Activated T-cell treated with anti-CD3 and anti-CD28 coated beads for 48 hours (primary cell): ENCODE measurements at regions not wholly inside any gene's neighbourhood (a gene's known extent, or its start where the extent isn't known, plus 50 kb on each side); places are given as distances from the start of the nearest gene placed in this dataset.

Experiments used
- DNase-seq: peaks from one replicate; pipeline ENCODE4 v3.0.0-alpha.2; 2020; ENCODE audit warnings: low read depth

GRCh38 chr10:83037653-83038052 lies 1101.7 kb upstream of the GHITM start:
- no peak for DNase-seq

GRCh38 chr10:83038631-83039030 lies 1100.7 kb upstream of the GHITM start:
- DNase-seq: no peak

GRCh38 chr10:83045731-83046130 lies 1093.6 kb upstream of the GHITM start:
- DNase-seq: no peak

DNA sequence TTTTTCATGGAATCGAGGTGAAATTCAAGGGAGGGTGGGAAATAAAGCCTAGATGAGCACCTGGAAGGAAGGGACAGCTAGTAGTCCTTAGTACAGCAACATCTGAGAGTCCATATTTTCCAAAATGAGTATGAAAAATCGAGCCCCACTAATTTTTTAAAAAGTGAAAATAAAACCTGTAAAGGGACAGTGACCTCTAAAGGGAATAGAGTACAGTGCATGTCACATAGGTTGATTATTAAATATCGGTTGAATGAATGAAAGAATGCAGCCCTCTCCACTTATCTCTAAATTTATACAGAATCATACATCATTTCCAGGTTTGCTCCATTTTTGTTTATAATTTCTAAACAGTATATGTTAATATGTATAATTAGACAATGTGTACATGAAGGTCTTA lies 1088.5 kb upstream of the GHITM start:
- DNase-seq: no peak

- DNase-seq: no peak
These were observed 1076.4 kb upstream of the GHITM start for GRCh38 chr10:83062871-83063270.

DNA sequence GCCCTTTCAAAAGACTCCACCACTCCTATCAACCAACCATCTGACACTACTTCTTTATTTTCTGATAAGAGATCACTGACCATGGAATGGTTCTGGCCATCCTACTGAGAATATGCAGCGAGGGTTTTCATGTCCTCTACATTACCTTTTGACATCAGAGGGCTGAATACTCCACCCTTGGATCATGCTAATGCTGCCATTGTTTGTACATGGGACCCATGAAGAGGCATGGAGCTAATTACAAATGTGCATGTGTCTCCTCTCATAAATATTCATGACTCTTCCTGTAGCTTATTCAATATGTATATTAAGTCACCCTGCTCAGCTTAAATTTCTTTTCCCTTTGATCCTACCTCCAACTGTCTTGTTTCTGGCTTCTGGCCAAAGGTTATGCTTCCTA lies 1065.8 kb upstream of the GHITM start:
- no peak for DNase-seq

- no peak for DNase-seq
These were observed 1064.1 kb upstream of the GHITM start for GRCh38 chr10:83075016-83075814.

- DNase-seq: no peak
These were observed 1063.4 kb upstream of the GHITM start for GRCh38 chr10:83075815-83076355.

DNA sequence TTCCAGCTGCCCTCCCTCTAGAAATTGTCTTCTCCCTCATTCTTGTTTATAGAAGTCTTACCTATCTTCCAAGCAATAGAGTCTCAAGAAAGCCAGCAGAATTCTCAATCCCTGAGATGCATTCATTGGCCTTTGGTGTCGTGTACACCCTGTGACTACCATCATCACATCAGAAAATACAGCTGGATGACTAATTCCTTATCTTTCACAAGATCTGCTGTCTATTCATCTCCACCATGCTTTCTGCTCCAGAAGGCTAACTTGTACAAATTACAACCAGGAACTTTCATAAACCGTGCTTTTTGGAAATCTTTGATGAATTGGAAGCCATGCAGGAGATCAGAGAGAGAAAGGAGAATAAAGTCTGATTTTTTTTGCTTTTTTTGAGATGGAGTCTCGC lies 1062.9 kb upstream of the GHITM start:
- DNase-seq: no peak

DNA sequence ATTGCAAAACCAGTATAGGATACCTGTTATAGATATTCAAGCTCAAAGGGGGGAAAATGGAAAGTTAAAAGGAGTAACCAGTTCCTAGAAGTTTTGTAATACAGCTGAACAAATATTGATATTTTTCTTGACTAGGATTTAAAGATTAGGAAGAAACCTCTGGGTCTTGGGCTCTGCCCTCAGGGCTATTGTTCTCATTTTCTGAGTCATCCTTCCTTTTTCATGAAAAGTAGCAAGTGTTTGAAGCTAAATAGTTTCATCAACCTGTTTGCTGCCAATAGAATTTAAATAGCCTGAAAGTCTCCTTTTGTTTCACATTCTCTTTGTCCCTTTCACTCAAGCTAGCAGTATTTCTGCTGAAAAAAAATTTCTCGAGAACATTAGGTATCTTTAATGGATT lies 1061.1 kb upstream of the GHITM start:
- no peak for DNase-seq

GRCh38 chr10:83078645-83079044 lies 1060.7 kb upstream of the GHITM start:
- no peak for DNase-seq

- DNase-seq: no peak
These were observed 1055.5 kb upstream of the GHITM start for GRCh38 chr10:83083831-83084230.

DNA sequence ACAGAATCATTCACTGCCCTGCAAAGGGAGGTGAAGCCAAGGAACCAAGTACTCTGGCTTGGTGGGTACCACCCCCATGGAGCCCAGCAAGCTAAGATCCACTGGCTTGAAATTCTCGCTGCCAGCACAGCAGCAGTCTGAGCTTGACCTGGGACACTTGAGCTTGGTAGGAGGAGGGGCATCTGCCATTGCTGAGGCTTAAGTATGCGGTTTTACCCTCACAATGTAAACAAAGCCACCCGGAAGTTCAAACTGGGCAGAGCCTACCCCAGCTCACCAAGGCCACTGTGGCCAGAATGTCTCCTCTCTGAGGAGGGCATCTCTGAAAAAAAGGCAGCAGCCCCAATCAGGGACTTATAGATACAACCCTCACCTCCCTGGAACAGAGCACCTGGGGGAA lies 1050.0 kb upstream of the GHITM start:
- no peak for DNase-seq

DNA sequence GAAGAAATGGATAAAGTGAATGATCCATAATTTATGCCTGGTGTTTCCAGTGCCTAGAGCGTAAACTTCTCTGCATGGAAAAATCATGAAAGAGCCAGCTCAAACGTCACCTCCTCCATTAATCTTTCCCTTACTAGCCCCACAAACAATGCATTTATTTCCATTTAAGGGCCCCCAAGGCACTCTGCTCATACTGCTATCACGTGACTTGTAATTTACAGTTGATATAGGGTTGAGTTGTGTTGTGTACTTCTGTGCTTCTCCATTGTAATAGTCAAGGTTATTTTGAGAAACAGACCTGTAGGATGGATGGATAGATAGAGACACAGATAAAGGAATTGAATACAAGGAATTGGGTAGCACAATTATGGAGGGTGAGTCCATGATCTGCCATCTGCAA lies 1034.7 kb upstream of the GHITM start:
- no peak for DNase-seq

- no peak for DNase-seq
These were observed 1030.6 kb upstream of the GHITM start for GRCh38 chr10:83108565-83109333.

- DNase-seq: no peak
These were observed 1020.0 kb upstream of the GHITM start for GRCh38 chr10:83119346-83119745.

GRCh38 chr10:83122336-83122735 lies 1017.0 kb upstream of the GHITM start:
- no peak for DNase-seq

GRCh38 chr10:83127942-83128575 lies 1011.2 kb upstream of the GHITM start:
- DNase-seq: no peak

DNA sequence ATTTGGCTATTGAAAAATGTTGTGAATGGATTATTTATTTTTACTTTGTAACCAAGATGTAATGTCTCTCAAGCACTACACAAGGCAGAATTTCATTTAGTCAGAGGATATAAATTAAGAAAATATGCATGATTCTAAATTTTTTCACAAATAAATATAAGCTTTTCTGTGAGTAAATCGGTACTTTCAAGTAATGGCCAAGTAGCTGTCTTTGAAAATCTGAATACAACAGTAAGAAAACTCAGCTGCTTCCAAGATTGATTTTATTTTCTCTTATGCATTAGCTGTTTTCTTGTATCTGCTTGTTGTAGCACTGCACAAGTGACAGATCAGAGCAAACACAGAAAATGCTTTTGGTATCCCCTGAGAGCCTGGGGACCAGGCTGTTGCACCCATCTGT lies 998.5 kb upstream of the GHITM start:
- DNase-seq: no peak

DNA sequence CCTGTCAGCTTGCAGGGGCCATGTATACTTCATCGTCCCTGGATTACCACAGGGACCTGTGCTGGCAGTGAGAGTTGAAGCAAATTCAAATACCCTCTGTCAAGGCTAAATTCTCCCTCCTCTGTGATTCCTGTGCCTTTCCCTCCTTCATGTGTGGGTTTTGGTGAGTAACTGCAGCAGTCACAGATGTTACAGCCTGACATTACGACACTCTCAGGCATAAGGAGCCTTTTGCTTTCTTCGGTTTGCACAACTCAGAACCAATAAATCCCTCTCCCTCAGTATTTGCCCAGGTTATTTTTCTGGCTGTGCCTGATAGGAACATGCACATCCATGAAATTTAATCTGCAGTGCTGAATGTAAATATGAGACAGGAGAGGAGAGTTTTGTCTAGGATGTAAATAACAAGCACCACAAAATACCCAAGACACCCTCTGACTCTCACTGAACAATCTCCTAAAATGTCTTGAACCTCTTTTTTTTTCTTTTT lies 997.2 kb upstream of the GHITM start:
- no peak for DNase-seq

- DNase-seq: no peak
These were observed 994.8 kb upstream of the GHITM start for GRCh38 chr10:83144461-83144860.

GRCh38 chr10:83153714-83154113 lies 985.6 kb upstream of the GHITM start:
- no peak for DNase-seq

DNA sequence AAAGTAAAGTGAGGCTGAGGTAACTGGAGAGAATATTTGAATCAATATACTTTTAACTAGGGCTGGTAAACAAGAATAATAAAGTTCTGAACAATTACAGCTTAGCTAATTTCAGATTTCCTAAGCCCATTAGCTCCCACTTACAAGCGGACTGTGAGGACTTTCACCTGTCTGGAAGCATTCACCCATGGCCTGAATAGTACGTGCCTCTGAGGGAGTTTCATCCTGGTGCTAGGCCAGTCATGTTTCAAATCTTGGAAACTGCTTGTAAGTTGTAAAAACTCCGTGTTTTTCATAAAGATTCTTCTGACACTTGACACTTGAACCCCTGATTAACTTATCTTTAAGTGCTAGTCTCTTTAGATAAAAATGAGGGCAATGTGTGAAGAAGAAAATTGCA lies 975.2 kb upstream of the GHITM start:
- no peak for DNase-seq
